Fibroblast of the aortic adventitia (primary cell): ENCODE measurements at regions not wholly inside any gene's neighbourhood (a gene's known extent, or its start where the extent isn't known, plus 50 kb on each side); places are given as distances from the start of the nearest gene placed in this dataset.

Source experiments
- DNase-seq: peaks from one replicate; pipeline ENCODE4 v3.0.0-alpha.2; 2010; ENCODE audit warnings: low read depth
- H3K4me3 ChIP-seq: 2 replicates; pipeline ENCODE4 v1.5.1; 2011; ENCODE audit warnings: low read depth, mild to moderate bottlenecking, control low read depth, low read length, moderate library complexity
- CTCF ChIP-seq: IDR thresholded peaks from 2 replicates; pipeline ENCODE4 v1.5.1; 2011; ENCODE audit warnings: mild to moderate bottlenecking, low read length, control low read depth, inconsistent platforms; ENCODE audit not compliant: insufficient read depth

DNA sequence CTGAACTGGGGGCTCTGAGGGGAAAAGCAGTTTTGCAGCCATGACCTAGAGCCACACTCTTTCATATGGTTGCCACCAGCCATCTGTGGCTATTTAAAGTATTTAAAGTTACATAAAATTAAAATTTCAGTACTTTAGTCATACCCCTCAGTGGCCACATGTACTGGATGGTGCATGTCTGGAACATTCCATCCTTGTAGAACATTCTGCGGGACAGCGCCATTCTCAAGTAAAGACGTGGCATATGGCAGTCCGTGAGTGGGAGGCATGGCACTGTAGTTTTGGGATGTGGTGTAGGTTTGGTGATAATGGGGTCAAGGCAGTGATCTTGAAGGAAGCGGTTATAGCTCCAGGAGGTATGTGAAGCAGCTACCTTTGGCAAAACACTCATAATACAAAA is 61.4 kb upstream of the NFIL3 start:
- TF ChIP-seq CTCF, result no peak
- no peak overlapping the region for H3K4me3 ChIP-seq
- DNase-seq, result no peak

GRCh38 chr9:91483835-91484234 is 60.2 kb upstream of the NFIL3 start:
- TF ChIP-seq CTCF, result no peak
- no peak overlapping the region for H3K4me3 ChIP-seq
- DNase-seq, result no peak

DNA sequence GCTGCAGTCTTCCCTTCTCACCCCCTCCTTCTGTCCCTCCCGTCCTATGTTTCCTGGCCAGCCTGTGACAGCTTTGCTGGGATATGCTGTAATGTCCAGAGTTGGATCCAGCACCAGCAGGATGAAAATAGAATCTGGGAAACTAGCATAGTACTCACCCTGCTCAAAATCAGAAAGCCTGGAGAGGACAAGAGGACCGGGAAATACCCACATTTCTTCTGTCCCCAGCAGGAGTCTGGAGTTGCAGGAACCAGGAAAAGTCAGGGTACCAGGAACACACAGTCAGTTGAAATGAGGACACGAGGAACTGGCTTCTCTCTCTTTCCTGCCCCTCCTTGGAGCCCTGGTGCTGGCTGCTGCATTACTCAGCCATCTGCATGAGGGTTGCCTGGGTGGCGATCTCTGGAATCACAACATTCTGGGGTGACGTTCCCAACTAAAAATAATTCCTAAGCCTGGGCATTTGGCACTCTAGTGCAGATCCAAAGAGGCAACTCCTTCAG is 59.6 kb upstream of the NFIL3 start:
- H3K4me3 ChIP-seq, result no peak overlapping the region
- peak; percentile 61 for DNase-seq
- no peak for TF ChIP-seq CTCF

DNA sequence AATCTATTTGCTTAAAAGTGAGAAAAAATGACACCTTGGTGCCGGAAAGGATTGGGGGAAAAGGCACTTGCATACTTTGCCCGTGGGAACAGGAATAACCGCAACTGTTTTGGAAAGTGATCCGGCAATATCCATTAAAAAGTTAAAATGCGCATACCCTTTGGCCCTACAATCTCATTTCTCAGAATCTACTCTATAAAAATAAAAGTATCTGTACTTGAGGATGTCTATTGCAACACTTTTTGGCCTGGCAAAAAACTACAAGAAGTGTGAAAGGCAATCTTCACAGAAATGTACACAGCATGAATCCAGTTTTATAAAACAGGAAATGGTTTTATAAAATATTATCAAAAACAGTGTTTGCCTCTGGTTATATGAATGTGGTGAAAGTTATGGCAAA is 58.3 kb upstream of the NFIL3 start:
- peak; percentile 60 for DNase-seq
- H3K4me3 ChIP-seq, result no peak overlapping the region
- no peak for TF ChIP-seq CTCF

DNA sequence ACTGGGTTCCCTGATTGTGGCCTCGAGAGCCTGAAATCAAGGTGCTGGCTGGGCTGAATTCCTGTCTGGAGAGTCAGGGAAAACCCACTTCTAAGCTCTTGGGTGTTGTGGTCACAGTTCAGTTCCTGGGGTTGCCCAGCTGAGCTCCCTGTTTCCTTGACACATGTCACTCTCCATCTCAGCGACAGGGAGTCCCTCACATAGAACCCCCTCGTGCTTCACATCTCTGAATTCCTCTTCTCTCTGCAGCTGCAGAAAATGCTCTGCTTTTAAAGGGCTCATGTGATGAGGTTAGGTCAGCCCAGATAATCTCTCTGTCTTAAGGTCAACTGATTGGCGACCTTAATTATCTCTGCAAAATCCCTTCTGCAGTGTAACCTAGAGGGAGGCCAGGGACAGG is 53.5 kb upstream of the NFIL3 start:
- H3K4me3 ChIP-seq, result no peak overlapping the region
- TF ChIP-seq CTCF, result no peak
- DNase-seq, result no peak

DNA sequence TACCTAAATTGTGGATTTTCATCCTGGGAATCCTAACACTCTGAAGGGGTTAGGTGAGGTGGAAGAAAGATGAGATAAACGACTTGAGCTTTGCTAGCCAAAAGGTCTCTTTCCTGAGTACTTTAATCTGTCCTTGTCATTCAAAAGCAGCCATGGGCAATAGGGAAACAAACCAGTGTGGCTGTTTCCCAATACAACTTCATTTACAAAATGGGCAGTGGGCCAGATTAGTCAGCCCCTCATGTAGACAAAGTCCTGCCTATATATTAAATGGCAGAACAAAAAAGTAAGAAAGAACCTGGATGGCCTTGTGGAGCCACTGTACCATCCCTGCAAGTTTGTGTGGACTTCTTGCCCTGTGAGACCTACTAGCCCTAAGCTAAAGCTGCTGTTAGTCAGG is 51.0 kb upstream of the NFIL3 start:
- DNase-seq, result peak; percentile 47

More for the DNA sequence above, 51.0 kb upstream of the NFIL3 start:
- no peak for TF ChIP-seq CTCF
- H3K4me3 ChIP-seq, result no peak overlapping the region
